ENCODE measurements at regions not wholly inside any gene's neighbourhood (a gene's known extent, or its start where the extent isn't known, plus 50 kb on each side); places are given as distances from the start of the nearest gene placed in this dataset.
"Not testable (repeated sequence)": the region's sequence is repeated elsewhere in the genome, so short reads cannot be mapped to it uniquely, and the experiment has no call there.

DNA sequence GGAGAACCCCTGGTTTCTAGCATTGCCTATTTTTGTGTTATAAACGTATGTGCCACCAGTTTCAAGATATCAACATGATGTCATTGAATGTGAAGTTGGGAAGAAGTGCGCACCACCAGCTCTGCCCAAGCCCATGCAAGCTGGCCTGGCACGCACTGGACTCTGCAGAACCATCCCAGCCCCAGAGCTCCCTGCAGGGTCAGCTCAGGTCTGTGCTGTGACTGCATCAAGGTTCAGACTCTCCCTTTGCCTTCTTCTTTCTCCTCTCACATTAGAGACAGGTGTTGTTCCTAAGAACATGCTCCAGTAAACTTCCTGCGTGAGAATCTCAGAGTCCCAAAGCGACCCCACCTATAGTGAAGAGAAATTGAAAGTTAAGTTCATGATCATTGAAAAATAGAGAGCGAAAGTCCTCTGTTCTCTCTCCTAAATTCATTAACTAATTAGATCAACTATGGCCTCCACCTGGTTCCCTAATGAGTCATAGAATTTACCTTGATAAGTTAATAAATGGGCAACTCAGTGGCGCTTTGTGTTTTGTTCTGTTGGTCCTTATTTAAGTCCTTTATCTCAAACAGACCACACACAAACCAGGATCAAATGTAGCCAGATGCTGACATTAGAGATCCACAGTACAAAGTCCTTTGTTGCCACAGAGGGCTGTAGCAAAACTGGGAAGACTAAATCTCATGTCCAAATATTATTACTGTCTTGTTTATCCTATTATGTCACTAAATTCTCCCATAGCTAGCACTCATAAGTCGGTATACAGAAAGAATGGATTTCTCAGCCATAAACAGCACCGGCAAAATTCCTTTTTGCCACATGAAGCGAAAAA is 432.3 kb downstream of the STK39 start:
- no peak overlapping the region for H3K4me3 ChIP-seq (ENCODE audit: low read length)
- no peak for DNase-seq
- TF ChIP-seq, protein P1, sequence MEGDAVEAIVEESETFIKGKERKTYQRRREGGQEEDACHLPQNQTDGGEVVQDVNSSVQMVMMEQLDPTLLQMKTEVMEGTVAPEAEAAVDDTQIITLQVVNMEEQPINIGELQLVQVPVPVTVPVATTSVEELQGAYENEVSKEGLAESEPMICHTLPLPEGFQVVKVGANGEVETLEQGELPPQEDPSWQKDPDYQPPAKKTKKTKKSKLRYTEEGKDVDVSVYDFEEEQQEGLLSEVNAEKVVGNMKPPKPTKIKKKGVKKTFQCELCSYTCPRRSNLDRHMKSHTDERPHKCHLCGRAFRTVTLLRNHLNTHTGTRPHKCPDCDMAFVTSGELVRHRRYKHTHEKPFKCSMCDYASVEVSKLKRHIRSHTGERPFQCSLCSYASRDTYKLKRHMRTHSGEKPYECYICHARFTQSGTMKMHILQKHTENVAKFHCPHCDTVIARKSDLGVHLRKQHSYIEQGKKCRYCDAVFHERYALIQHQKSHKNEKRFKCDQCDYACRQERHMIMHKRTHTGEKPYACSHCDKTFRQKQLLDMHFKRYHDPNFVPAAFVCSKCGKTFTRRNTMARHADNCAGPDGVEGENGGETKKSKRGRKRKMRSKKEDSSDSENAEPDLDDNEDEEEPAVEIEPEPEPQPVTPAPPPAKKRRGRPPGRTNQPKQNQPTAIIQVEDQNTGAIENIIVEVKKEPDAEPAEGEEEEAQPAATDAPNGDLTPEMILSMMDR (IDR thresholded peaks at IDR 0.05; ENCODE audit: low read length): no peak
- TF ChIP-seq EZH2 (optimal IDR thresholded peaks at IDR 0.05; ENCODE audit: low read depth, low read length): no peak
- no peaks in the 10 kb centered on the region for H3K9me2 ChIP-seq (replicated peaks; ENCODE audit: insufficient read depth, low read length)
- no peaks in the 10 kb centered on the region for H3K9me3 ChIP-seq (replicated peaks; ENCODE audit: insufficient read depth, low read length)
- H3K27me3 ChIP-seq (replicated peaks; ENCODE audit: insufficient read depth, low read length): no peaks in the 10 kb centered on the region
- H3K79me2 ChIP-seq (ENCODE audit: low read length): no peaks in the 10 kb centered on the region
- H3K36me3 ChIP-seq (replicated peaks; ENCODE audit: insufficient read depth, low read length): no peaks in the 10 kb centered on the region
- no peak overlapping the region for H3K9ac ChIP-seq (ENCODE audit: low read length)
- no peak overlapping the region for H2AFZ ChIP-seq (ENCODE audit: low read length)
- no peaks in the 10 kb centered on the region for H3K4me1 ChIP-seq (ENCODE audit: low read length)
- no peak overlapping the region for H3K4me2 ChIP-seq (ENCODE audit: low read depth, low read length)
- no peak overlapping the region for H3K27ac ChIP-seq (ENCODE audit: low read length)
- no peaks in the 10 kb centered on the region for H3F3A ChIP-seq (ENCODE audit: insufficient read depth, low read length)
- no peaks in the 10 kb centered on the region for H4K20me1 ChIP-seq (ENCODE audit: insufficient read depth, low read length)

DNA sequence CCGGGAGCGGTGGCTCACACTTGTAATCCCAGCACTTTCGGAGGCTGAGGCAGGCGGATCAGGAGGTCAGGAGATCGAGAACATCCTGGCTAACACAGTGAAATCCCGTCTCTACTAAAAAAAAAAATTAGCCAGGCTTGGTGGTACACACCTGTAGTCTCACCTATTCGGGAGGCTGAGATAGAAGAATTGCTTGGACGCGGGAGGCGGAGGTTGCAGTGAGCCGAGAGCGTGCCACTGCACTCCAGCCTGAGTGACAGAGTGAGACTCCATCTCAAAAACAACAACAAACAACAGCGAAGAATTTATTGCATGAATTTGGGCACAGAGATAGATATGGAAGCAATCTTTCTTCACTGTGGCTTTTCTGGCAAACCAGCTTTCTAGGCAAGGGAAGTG is 432.9 kb downstream of the STK39 start:
- H3K9ac ChIP-seq (ENCODE audit: low read length); H3K4me1 ChIP-seq (ENCODE audit: low read length); H4K20me1 ChIP-seq (ENCODE audit: insufficient read depth, low read length); H3K4me2 ChIP-seq (ENCODE audit: low read depth, low read length); H3K9me2 ChIP-seq (replicated peaks; ENCODE audit: insufficient read depth, low read length); H3K27ac ChIP-seq (ENCODE audit: low read length); H3K79me2 ChIP-seq (ENCODE audit: low read length); H3K27me3 ChIP-seq (replicated peaks; ENCODE audit: insufficient read depth, low read length); H3K9me3 ChIP-seq (replicated peaks; ENCODE audit: insufficient read depth, low read length); H3F3A ChIP-seq (ENCODE audit: insufficient read depth, low read length); H2AFZ ChIP-seq (ENCODE audit: low read length); H3K4me3 ChIP-seq (ENCODE audit: low read length); DNase-seq; H3K36me3 ChIP-seq (replicated peaks; ENCODE audit: insufficient read depth, low read length): not testable (repeated sequence)

DNA sequence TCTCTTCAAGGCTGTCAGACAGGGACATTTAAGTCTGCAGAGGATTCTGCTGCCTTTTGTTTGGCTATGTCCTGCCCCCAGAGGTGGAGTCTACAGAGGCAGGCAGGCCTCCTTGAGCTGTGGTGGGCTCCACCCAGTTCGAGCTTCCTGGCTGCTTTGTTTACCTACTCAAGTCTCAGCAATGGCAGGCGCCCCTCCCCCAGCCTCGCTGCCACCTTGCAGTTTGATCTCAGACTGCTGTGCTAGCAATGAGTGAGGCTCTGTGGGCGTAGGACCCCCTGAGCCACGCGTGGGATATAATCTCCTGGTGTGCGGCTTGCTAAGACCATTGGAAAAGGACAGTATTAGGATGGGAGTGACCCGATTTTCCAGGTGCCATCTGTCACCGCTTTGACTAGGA is 437.6 kb downstream of the STK39 start:
- H3K27ac ChIP-seq (ENCODE audit: low read length); H3K9me3 ChIP-seq (replicated peaks; ENCODE audit: insufficient read depth, low read length); H3K4me1 ChIP-seq (ENCODE audit: low read length); H3K9me2 ChIP-seq (replicated peaks; ENCODE audit: insufficient read depth, low read length); H3K27me3 ChIP-seq (replicated peaks; ENCODE audit: insufficient read depth, low read length); H3K79me2 ChIP-seq (ENCODE audit: low read length); H3F3A ChIP-seq (ENCODE audit: insufficient read depth, low read length); DNase-seq; H4K20me1 ChIP-seq (ENCODE audit: insufficient read depth, low read length); H3K36me3 ChIP-seq (replicated peaks; ENCODE audit: insufficient read depth, low read length); H3K4me3 ChIP-seq (ENCODE audit: low read length); H3K4me2 ChIP-seq (ENCODE audit: low read depth, low read length); H2AFZ ChIP-seq (ENCODE audit: low read length); H3K9ac ChIP-seq (ENCODE audit: low read length): not testable (repeated sequence)

DNA sequence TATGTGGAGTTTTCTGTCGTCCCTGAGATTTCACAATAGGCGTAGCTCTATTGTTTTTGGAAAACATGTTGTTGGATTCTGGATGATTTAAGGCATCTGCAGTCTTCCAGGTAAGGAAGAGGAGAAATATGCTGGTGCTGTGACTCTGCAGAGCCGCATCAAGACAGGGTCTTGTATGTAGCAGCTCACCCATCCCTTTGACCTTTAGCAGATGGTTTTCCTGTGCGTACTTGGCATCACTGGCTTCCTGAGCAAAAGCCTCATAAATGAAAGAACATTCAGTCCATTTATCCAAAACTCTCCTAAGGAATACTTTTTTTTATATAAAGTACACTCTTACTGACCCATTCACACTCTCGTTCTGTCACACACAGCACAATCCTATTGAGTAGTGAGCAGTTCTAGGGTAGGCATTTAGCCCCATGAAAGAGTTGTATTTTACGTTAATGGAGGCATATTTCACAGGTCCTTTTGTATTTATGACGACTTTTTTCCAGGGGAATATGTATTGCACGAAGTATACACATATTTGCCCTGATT is 443.9 kb downstream of the STK39 start:
- no peaks in the 10 kb centered on the region for H3K4me1 ChIP-seq (ENCODE audit: low read length)
- H3K36me3 ChIP-seq (replicated peaks; ENCODE audit: insufficient read depth, low read length): no peaks in the 10 kb centered on the region
- H3K4me3 ChIP-seq (ENCODE audit: low read length): no peak overlapping the region

More for the DNA sequence above, 443.9 kb downstream of the STK39 start:
- no peak for DNase-seq
- Histone ChIP-seq H3K4me2 (ENCODE audit: low read depth, low read length) (no peak overlapping the region), H3K9me3 (replicated peaks; ENCODE audit: insufficient read depth, low read length) (no peaks in the 10 kb centered on the region), H3K27ac (ENCODE audit: low read length) (no peak overlapping the region), H3K9me2 (replicated peaks; ENCODE audit: insufficient read depth, low read length) (no peaks in the 10 kb centered on the region), H3K79me2 (ENCODE audit: low read length) (no peaks in the 10 kb centered on the region), H3K27me3 (replicated peaks; ENCODE audit: insufficient read depth, low read length) (no peaks in the 10 kb centered on the region), H3K9ac (ENCODE audit: low read length) (no peak overlapping the region), H4K20me1 (ENCODE audit: insufficient read depth, low read length) (no peaks in the 10 kb centered on the region), H2AFZ (ENCODE audit: low read length) (no peak overlapping the region), H3F3A (ENCODE audit: insufficient read depth, low read length) (no peaks in the 10 kb centered on the region)
- TF ChIP-seq EZH2 (optimal IDR thresholded peaks at IDR 0.05; ENCODE audit: low read depth, low read length) (no peak), EZH2phosphoT487 (IDR thresholded peaks at IDR 0.05; ENCODE audit: low read length) (no peak)
- TF ChIP-seq, protein P1 (IDR thresholded peaks at IDR 0.05; ENCODE audit: low read length): no peak

Data from MM.1S (cell line).